GM19395 (cell line): ENCODE measurements at regions not wholly inside any gene's neighbourhood (a gene's known extent, or its start where the extent isn't known, plus 50 kb on each side); places are given as distances from the start of the nearest gene placed in this dataset.

Experiments used
- ATAC-seq: cut with Tn5 transposase; IDR thresholded peaks from one replicate; pipeline ENCODE4 v1.9.1; 2021; ENCODE audit warnings: mild to moderate bottlenecking, moderate library complexity; ENCODE audit not compliant: unreplicated experiment

GRCh38 chr4:38310446-38311043 is 350.3 kb downstream of the PTTG2 start:
- ATAC-seq, result peak; percentile 94

DNA sequence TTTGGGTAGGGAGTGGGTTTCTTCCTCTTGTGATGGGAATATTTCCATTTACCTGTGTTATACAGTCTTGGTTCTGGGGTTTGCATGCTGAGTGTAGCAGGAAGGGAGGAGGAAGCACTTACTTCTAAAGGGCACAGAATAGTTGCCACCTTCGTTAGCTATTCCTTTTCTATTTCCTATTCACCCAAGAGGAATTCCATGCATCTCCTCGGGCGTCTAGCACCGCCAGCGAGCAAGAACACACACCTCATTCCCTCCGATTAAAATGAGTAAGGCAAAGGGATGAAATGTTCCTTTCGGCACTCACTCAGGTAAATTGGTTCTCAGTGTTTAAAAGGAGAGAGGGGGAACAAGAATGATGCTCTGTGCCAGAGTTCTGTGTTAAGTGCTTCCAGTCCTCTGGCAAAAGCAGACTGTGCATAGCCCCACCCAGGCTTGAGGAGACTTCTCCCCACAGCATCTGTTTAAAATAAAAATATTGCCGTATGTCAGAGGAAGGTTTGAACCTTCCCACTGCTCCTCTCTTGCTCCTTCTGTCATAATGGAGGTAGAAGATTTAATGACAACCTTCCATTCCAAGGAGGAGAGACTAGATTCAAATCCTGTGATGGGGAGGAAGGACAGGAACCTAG is 351.4 kb downstream of the PTTG2 start:
- ATAC-seq, result no peak

- no peak for ATAC-seq
Measured at GRCh38 chr4:38313175-38313574, 350.8 kb upstream of the KLF3 start.

DNA sequence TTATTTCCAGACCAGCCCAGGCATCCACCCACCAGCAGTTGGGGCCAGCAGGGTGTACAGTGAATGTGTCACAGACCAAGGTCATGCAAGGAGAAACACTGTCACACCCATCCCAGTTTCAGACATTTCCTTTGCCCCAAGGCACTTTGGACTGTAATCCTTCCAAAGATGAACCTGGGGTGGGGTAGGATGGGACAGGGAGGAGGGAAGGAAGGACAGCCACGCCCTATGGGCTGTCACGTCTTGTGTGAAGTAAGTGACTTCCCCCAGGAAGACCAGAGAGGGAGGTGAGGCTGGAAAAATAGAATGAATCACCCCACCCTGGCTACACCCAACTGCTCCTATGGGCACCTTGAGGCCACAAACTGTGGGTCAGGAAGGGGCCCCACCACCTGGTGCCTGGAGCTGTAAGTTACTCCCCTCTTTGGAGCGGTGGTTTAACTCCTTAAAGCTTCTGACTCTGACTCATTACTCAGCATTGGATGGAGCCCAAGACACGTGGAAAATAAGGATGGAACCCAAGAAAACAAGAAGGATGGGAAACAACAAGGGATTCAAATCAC is 349.9 kb upstream of the KLF3 start:
- no peak for ATAC-seq

DNA sequence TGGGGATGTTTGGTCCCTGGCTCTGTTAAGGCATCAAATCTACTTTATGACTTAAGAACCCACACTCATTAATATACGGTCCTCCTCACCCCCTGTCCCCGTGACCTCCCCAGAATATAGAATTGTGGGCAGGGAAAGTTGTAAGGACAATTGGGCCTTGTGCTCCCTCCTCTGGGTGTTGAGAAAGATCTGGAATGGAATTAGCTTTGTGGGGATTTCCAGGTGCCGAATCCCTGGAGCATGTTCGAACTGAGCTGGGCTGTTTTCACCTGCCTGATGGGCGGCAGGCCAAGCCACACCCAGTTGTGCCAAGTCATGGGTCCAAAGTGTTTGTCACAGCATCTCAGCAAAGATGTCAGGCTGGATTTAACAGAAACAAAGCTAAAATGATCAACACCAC is 349.3 kb upstream of the KLF3 start:
- no peak for ATAC-seq

DNA sequence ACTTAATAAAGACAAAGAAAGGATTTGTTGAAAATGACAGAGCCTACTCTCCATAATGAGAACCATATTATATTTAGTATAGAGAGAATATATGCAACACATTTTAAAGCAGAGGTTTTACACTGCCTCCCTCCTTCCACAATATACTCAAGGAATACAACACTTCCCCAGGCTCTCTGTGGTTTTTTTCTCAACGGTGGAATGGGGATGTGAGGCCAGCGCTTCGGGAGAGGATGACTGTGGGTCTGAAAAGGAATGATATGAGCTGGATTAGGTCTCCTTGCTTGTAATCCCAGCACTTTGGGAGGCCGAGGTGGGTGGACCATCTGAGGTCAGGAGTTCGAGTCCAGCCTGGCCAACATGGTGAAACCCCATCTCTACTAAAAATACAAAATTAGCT is 348.7 kb upstream of the KLF3 start:
- ATAC-seq, result no peak

DNA sequence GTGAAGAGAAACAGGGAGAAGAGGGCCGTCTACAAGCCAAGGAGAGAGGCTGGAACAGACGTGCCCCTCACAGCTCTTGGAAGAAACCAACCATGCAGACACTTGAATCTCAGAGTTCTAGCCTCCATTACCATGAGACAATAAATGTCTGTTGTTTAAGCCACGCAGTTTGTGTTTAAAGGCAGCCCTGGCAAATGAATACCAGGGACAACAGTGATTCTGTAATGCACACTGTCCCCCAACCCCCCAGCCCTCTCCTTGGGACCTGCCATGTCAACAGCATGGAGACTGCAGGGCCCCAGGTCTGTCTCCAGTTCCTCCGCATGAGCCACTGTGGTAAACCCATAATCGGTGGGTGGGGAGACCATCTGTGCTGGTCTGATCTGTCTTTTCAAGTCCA is 348.0 kb upstream of the KLF3 start:
- no peak for ATAC-seq

GRCh38 chr4:38317041-38317674 is 346.8 kb upstream of the KLF3 start:
- ATAC-seq, result no peak

GRCh38 chr4:38318737-38319455 is 345.1 kb upstream of the KLF3 start:
- ATAC-seq, result peak; percentile 90

DNA sequence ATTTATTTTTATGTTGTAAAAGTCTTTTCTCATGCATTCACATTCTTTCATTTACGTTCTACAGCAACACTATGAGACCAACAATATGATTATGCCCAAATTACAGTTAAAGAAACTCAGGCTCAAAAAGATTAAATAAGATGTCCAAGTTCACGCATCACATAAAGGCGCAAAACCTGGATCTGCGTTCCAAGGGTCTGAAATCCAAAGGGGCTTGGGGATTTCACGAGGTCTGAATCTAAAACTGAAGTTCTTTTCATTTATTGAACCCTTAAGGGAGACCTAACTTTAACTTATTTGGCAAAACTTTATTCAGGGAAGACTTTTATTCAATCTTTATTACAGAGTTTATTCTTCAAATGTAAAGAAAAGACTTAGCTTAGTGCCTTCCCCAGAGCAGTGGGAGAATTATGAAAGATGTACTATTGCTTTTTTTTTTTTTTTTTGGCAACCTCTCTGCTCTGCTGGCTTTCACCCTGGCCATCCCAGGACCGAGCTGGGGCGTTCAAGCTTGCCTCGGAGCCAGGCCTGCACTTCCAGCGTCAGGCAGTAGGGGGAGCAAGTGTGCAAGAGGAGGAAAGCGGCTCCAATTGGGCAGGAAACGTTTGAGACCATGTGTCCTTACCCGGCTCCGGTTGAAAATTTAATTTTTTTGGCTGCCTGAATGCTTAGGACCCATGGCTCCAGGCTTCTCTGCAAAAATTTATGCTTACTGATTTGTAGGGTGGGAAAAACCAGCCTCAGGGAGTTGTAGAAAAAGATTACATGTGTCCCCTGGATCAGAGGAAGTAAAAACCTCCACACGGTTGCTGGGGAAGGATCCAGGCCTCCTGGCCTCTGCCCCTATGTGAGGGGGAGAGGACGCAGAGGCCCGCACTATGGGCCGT is 344.3 kb upstream of the KLF3 start:
- peak; percentile 61 for ATAC-seq

DNA sequence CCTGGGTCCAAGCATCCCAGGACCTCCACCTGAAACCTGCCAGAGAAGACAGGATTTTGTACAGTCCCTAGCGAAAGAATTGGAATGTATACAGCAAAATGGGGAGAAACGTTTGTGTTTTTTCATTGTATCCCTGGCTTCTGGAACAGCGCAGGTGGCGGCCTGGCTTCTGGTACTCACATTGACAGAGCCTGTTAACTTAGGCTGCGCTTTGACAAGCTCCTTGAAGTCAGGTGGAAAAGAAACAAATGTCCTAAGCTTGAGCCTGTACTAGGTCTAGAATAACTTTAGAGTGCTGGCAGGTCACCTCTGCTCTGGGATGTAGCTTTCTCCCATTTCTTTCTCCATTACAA is 343.7 kb upstream of the KLF3 start:
- ATAC-seq, result no peak

GRCh38 chr4:38320833-38321232 is 343.2 kb upstream of the KLF3 start:
- ATAC-seq, result no peak

DNA sequence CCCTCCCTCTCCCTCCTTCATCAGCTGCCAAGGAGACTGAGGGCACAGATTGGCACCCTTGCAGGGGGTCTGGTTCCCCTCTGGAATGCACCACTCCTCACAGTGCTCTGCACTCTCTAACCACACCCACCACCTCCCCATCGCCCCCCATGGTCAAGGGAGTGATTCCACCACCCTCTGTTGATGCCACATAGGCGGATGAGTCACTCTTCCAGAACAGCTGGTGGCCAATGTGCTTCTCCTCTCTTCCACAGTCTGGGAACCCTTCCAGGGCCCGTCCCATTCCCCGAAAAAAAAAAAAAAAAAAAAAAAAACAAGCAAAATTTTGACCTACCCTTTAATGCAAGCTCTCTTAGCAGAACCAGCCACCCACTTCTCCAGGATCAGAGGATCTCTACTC is 341.3 kb upstream of the KLF3 start:
- ATAC-seq, result no peak

DNA sequence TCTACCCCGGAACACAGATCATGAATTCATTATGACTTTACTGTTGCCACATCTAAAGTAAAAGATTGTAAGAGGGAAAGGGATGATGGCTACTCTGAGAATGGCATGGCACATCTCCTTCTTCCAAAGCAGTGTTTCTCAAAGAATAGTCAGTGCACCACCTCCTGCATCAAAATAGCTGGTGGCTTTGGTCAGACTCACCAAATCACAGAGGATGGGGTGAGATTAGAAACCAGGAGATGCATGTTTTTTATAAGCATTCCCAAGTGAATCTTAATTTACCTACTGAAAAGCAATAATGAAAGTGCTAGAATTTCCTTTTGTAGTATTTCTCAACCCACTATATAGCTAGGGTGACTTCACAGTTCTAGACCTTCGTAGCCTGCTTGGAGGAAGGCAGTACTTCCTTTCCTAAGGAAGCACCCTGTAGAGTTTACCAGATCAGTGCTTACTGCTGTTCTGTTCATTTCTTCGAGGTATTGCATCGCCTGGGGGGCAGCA is 340.8 kb upstream of the KLF3 start:
- no peak for ATAC-seq

DNA sequence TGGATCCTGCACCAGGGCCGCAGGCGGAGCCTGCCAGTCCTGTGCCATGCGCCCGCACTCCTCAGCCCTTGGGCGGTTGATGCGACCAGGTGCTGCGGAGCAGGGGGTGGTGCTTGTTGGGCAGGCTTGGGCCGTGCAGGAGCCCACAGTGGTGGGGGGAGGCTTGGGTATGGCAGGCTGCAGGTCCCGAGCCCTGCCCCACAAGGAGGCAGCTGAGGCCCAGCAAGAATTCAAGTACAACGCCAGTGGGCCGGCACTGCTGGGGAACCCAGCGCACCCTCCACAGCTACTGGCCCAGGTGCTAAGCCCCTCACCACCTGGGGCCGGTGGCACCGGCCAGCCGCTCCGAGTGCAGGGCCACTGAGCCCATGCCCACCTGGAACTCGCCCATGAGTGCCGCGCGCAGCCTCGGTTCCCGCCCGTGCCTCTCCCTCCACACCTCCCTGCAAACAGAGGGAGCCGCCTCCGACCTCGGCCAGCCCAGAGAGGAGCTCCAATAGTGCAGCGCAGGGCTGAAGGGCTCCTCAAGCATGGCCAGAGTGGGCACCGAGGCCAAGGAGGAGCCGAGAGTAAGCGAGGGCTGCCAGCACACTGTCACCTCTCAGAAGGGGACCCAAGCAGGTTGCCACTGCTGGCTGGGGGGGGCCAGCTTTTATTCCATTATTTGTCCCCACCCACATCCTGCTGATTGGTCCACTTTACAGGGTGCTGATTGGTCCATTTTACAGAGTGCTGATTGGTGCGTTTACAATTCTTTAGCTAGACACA is 339.0 kb upstream of the KLF3 start:
- ATAC-seq, result no peak

DNA sequence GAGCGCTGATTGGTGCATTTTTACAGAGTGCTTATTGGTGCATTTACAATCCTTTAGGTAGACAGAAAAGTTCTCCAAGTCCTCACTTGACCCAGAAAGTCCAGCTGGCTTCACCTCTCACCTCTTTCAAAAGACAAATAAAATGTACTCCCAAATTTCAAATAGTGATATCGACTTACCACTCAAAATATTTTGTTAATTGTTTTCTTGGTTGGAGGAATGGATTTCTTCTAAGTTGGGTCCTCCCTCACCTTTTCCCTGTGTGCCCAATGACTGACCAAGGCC is 338.4 kb upstream of the KLF3 start:
- ATAC-seq, result no peak

DNA sequence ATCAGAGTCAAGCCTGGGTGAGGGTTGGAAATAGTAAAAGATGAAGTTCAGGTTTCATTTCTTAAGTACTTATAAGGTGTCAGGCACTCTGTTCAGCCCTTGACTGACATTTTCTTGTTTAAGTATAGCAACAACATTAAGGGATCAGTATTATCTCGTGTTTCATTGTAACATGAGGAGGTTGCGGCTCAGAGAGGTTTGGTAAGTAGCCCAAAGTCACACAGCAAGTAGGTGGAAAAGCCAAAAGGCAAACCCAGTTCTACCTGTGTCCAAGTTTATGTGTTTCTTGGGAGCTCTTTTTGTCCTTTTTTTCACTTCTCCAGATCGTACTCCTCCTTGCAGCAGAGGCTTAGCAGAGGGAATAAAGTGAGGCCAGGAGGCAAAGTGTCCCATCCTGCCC is 337.5 kb upstream of the KLF3 start:
- no peak for ATAC-seq

DNA sequence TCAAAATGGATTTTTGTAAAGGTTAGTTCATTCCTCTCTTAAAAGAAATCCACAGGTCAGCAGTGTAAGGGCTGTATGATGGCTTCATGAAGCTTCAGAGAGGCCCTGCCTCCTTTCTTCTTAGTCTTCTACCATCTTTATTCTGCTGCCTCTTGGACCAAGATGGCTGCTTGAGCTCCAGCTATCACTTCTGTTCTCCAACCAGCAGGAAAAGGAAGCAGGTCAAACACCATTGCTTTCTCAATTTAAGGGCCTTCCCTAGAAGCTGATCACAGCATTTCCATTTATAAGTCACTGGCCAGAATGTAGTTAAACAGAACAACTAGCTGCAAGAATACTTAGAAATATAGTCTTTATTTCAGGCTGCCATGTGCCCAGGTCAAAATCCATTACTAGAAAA is 336.8 kb upstream of the KLF3 start:
- ATAC-seq, result no peak

DNA sequence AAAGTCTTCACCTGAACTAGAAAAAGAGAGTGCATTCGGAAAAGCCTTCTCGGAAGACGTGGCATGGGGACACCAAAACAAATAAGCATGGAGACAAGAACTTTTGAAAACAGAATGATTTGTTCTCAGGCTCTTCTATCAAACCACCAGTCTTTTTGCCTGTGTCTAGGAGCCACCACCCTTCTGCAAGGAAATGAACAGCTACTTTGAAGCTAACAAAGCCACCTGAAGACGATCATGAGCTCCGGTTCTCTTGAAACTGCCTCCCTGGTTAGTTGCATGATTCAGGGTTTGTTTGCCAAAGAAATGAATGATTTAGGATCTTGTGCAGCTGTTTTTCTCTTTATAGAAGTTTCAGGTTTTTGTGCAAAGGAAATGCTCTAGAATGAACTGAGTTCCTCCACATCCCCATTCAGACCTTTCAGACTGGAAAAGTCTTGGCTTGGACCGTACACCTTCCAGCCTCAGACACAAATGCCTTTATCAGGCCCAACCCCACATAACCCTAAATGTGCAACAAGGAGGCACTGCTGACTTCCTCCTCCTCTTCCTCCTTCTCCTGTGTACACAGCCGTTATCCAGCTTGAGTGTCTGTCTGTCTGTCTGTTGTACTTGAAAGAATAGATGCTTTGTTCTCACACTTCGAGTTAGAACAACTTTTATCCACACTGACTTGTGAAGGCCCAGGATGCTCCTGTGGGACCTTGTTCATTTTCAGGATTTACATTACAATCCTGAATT is 334.8 kb upstream of the KLF3 start:
- no peak for ATAC-seq
